Head of caudate nucleus (tissue), 42 donors: ENCODE measurements at regions not wholly inside any gene's neighbourhood (a gene's known extent, or its start where the extent isn't known, plus 50 kb on each side); places are given as distances from the start of the nearest gene placed in this dataset.
"Not testable (repeated sequence)": the region's sequence is repeated elsewhere in the genome, so short reads cannot be mapped to it uniquely, and the experiment has no call there.

Source experiments
- DNase-seq, 42 donors: peaks; one replicate each; pipeline versions ENCODE4 v3.0.0 to v3.0.0-alpha.2; 2020 to 2021; ENCODE audit warnings: mixed read lengths in 7 of 42
- intact Hi-C: fragments of 100-400 bp; cut with DNase I; formaldehyde crosslinking; loops from one replicate; pipeline ENCODE4 v1.15.0; 2022

DNA sequence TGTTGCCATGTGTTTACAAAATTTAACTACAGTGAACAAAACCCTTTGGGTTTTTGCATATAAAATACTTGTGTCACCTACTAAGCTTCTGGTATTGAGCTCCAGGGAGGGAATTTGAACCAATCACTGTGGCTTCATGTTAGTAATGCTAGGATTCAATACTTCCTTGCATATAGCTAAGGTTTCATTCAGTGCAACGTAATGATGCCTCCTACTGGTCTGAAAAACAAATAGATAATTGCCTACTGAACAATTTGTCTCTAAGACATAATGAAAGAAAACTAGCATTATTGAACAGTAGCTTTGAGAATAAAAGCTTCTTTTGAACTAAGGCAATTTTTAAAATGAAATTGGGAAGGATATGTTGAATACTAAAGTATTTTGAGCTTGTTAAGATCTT, 244.4 kb downstream of the ZWINT start:
- intact Hi-C loops = no loop called here
- DNase-seq = no peak

DNA sequence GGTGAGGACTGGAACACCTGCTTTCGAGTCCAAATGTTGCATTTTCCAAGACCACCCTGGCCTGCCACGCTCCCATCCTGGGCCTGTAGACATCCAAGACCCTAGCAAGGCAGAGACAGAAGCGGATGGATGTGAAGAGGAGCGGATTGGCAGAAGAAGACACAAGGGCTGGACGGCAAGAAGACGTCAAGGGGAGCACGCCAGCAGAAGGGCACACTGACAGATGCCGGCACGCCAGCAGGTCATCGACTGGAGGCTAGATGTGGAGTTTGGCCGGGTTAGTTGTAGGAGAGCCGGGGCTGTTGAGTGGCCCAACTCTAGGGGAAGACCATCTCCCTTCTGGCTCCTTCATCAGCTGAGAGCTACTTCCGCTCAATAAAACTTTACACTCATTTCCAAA, 251.6 kb downstream of the ZWINT start:
- DNase-seq = no peak
- intact Hi-C loops = no loop called here

DNA sequence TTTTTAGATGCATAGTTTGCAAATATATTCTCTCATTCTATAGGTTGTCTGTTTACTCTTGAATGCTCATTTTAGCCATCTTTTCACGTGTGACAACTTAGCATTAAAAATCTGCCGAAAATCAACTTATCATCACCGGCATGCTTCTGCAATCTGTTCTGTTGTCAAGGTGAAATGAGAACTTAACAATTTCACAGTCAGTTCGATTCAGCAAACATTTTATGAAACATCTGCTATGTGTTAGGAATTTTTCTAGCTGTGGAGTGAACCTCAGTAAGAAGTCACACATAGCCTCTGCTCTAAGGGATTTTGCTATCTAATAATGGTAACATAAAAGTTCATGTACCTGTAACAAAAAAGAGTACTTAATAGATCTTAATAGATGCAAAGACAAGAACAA, 256.1 kb downstream of the ZWINT start:
- DNase-seq = no peak
- intact Hi-C loops = no loop called here

DNA sequence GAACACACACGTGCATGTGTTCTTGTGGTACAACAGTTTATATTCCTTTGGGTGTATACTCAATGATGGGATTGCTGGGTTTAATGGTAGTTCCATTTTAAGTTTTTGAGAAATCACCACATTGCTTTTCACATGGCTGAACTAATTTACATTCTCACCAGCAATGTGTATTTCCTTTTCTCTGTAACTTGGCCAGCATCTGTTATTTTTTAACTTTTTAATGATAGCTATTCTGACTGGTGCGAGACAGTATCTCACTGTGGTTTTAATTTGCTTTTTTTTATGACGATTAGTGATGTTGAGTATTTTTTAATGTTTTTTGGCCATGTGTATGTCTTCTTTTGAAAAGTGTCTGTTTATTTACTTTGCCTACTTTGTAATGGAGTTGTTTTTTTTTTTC, 256.6 kb downstream of the ZWINT start:
- intact Hi-C loops = no loop called here

DNA sequence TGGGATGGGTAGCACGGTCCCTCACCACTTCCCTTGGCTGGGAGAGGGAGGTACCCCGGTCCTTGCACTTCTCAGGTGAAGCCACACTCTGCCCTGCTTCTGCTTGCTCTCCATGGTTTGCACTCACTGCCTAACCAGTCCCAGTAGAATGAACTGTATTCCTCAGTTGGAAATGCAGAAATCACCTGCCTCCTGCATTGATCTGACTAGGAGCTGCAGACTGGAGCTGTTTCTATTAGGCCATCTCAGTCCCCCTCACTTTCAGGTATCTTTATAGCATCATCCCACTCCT, 264.9 kb downstream of the ZWINT start:
- intact Hi-C loops = no loop called here
- no peak for DNase-seq

More for the DNA sequence above, 256.6 kb downstream of the ZWINT start:
- DNase-seq = no peak

DNA sequence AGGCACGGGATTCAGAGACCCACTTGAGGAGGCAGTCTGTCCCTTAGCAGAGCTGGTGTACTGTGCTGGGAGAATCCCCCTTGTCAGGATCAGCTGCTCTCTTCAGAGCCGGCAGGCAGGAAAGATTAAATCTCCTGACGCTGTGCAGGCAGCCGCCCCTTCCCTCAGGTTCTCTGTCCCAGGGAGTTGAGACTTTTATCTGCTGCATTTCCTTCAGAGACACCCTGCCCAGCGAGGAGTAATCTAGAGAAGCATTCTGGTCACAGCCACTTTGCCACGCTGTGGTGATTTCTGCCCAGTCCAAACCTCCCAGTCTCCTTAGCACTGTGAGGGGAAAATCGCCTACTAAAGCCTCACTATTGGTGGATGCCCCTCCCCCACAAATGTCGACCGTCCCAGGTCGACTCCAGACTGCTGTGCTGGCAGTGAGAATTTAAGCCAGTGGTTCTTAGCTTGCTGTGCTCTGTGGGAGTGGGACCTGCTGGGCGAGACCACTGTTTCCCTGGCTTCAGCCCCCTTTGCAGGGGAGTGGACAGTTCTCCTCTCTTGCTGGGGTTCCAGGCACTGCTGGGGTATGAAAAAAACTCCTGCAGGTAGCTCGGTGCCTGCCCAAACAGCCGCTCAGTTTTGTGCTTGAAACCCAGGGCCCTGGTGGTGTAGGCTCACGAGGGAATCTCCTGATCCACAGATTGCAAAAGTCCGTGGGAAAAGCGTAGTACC, 265.4 kb downstream of the ZWINT start:
- intact Hi-C loops = no loop called here
- DNase-seq = no peak

DNA sequence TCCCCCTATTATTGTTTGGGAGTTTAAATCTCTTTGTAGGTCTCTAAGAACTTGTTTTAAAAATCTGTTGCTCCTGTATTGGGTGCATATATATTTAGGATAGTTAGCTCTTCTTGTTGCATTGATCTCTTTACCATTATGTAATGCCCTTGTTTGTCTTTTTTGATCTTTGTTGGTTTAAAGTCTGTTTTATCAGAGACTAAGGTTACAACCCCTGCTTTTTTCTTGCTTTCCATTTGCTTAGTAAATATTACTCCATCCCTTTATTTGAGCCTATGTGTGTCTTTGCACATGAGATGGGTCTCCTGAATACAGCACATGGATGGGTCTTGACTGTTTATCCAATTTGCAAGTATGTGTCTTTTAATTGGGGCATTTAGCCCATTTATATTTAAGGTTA, 267.4 kb downstream of the ZWINT start:
- DNase-seq, intact Hi-C loops: not testable (repeated sequence)

DNA sequence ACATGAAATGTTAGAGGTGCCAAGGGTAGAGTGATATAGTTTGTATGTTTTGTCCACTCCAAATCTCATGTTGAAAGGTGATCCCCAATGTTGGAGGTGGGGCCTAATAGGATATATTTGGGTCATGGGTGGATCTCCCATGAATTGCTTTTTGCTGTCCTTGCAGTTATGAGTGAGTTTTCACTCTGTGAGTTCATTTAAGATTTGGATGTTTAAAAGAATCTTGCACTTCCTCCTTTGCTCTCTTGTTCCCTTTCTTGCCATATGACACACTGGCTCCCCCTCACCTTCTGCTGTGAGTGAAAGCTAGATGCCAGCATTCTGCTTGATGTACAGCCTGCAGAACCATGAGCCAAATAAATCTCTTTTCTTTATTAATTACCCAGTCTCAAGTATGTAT, 269.2 kb downstream of the ZWINT start:
- intact Hi-C loops = no loop called here
- DNase-seq = no peak

DNA sequence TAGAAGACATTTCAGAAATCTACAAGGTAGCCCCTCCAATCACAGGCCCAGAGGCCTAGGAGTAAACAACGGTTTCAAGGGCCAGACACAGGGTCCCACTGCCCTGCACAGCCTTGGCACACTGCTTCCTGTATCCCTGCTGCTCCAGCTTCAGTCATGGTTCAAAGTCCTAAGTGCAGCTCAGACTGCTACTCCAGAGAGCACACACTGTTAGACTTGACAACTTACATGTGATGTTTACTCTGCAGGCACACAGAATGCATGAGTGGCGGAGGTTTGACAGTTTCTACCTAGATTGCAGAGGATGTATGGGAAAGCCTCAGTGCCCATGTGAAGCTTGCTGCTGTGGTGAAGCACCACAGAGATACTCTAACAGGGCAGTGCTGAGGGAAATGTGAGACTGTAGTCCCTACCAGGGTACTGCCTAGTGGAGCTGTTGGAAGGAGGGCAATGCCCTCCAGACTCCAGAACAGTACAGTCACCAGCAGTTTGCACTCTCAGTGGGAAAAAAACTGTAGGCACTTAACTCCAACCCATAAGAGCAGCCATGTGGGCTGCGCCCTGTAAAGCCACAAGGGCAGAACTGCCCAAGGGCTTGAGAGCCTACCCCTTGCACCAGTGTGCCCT, 270.0 kb downstream of the ZWINT start:
- no peak for DNase-seq
- intact Hi-C loops = no loop called here

DNA sequence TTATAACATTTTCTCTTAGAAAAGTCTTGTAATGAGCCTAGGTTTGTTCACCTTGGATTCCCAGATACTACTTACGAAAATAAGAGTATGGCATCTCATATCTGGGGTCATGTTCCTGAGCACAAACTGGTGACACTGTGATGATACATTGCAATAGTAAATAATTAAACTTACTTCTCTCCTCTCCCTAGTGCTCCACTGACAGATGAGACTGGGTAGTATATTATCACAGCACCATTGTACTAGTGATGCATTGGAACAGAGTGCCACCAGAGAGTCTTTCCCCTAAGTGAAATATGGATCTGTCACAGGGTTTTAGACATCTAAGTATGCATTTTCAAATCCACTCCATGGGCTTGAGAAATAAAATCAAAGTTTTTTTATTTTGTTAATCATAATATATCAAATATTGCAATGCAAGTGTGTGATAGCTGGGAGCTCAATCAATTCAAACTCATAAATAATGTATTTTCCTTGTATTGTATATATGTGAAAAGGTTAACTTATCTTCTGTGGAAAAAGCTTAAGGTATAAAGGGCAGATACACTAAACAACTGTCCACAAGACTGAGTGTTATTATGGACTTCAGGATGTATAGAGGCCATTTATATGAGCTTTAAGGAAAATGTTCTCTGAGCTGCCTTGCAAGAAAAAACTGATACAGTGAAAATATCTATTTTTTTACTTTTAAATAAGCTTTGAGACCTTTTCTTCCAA, 275.5 kb downstream of the ZWINT start:
- DNase-seq = no peak
- intact Hi-C loops = no loop called here

DNA sequence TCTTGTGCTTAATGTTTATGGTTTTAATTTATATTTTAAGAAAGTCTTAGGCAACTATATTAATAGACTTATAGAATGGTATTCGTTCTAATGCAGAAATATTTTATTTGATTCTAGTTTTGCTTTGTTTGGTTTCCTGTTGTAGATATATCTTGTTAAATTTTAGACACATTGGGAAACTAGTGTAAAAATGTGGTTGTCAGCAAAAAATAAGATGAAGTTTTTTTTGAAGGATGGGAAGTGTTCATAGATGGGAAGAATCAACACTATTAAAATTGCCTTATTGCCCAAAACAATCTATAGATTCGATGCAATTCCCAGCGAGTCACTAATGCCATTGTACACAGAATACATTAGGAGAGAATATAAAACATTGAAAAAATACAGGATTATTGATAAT, 278.9 kb downstream of the ZWINT start:
- intact Hi-C loops = no loop called here
- no peak for DNase-seq

DNA sequence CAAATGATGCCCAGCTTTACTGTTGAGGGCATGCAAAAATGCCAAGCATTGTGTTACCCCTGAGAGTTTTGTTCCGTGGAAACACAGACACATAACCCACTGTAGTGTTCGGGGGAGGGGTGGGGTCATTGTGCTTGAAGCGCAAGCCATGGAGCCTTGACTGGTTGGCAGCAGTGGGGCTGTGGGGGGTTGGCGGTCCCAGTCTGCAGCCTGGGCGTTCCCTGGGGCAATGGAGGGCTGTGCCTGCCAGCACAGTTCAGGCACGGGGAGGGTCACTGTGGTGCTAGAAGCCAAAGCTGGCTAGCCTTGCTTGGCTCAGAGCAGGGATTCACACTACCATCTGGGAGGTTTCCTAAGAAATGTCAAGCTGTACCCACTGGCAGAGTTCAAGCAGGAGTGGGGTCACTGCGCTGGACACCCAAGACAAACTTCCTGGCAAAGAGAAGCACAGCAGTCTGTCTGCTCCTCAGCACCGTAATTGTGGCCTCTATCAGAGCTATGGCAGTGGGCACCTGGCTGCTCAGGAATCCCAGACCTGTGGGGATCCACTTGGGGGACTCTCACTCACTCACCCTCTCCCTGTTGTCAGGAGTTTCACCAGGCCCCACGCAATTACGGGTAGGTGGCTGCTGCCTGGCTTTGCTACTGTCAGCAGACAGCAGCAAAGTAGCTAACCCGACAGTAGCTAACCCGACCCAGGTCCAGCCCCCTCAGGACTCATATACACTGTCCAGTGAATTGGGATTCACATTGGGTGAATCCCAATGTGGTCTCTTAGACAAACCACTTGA, 292.4 kb downstream of the ZWINT start:
- DNase-seq = no peak
- intact Hi-C loops = no loop called here

DNA sequence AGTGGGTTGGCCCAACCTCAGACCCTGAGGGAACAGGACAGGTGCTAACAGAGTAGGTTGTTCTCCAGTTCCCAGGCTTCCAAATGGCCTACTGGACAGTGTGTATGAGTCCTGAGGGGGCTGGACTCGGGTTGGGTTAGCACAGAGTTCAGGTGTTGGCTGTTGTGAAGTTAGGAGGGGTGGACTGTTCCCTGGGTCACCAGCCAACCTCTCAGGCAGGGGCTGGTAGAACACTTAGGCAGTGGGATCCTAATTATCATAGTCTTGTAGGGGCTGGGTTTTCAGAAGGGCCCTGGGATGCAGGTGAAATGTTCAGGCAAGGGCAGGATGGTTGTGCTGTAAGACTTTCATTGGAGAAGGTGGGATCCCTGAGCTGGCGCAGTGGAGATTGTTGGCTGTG, 293.0 kb downstream of the ZWINT start:
- no peak for DNase-seq
- intact Hi-C loops = no loop called here

DNA sequence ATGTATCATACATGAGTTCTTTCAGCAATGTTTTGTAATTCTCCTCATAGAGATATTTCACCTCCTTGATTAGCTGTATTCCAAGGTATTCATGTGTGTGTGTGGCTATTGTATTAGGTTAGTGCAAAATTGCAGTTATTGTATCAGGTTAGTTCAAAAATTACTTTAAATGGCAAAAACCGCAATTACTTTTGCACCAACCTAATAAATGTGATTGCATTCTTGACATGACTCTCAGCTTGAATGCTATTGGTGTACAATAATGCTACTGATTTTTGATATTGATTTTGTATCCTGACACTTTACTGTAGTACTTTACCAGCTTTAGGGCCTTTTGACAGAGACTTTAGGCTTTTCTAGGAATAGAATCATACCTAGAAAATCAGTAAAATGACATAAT, 297.4 kb downstream of the ZWINT start:
- no peak for DNase-seq
- intact Hi-C loops = no loop called here

DNA sequence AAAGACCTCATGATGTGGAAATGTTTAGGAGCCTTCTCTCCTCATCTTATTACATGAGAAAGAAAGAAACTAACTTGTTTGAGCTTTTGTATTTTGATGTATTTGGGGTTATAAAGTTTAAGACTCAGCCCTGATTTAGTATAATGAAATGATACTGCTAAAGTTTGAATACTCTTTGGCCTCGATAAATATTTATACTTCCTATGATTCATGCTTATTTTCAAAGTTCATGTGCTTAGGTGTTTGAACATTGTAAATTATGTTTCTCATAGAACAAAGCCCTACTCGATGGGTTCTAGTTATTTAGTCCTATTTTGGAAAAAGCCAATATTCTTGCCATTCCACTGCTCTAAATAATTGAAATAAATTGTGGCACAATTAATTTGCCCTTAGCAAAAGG, 303.2 kb downstream of the ZWINT start:
- no peak for DNase-seq
- intact Hi-C loops = no loop called here

DNA sequence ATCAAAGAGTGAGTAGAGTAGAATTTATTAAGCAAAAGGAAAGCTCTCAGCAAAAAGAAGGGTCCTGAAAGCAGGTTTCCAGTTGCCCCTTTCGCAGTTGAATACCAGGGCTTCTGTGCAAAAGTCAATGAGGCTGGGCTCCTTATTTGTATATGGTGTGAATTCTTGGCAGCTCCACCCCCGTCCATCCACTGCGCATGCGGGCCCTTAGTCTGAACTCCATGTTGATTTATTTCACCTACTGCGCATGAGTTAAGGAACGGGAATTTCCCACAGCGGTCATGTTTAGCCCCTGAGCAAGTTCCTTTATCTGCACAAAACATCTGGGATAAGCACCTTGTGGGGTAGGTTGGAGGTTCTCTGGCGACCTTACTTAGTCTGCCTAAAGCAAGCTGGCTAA, 325.6 kb downstream of the ZWINT start:
- intact Hi-C loops = no loop called here

DNA sequence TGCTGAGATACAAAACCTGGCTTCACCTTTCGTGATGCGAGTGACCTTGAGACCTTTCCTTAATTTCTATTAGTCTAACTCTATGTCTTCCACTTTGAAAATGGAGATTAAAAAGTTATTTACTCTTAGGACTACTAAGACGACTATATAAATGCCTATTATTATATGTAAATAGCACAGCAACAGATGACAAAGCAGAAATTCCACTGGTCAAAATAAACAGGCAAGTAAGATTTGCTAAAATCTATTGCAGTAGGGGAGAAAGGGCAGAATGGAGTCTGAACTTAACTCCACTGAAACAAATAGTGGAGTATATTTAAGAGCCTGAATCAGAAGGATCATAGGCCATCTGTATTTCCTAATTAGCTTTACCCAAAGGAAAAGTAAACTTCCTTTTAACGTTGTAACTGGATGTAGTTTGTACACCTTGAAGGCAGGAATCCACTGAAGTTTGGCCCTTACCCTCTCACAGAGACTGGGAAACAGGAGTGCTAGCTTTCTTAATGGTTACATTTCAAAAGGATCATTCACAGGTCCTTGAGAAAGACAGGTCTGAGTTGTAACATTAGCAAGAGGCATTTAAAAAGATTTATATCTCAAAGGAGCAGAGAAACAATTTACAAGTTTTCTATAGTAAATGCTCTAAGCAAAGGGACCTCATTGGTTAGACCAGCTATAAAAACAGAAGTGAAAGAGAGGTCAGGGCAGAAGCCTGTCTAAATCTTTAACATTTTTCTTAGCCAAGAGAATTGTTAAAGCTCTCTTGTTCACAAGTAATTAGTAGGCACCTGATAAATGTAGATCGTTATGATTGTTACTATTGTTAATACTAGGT, 332.5 kb downstream of the ZWINT start:
- intact Hi-C loops = no loop called here

More for the DNA sequence above, 325.6 kb downstream of the ZWINT start:
- DNase-seq = no peak

DNA sequence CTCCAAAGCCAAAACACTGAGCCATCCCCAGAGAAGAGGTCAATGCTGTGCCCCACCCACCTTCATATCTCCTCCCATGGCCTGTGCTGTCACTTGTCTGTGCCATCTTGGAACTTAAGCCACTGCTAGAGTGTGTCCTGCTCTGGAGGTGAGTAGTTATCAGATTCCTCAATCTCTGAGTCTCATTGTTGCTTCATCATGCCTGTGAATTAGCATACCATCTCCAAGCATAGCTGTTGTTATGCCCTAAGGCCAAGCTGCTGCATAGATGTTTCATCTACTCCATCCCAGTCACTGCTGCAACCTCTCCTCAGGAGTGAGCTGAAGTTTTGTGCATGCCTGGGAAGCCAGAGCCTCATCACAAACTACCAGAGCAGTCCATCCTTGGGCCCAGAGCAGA, 349.0 kb downstream of the ZWINT start:
- intact Hi-C loops = no loop called here
- DNase-seq = no peak

More for the DNA sequence above, 332.5 kb downstream of the ZWINT start:
- DNase-seq = no peak

DNA sequence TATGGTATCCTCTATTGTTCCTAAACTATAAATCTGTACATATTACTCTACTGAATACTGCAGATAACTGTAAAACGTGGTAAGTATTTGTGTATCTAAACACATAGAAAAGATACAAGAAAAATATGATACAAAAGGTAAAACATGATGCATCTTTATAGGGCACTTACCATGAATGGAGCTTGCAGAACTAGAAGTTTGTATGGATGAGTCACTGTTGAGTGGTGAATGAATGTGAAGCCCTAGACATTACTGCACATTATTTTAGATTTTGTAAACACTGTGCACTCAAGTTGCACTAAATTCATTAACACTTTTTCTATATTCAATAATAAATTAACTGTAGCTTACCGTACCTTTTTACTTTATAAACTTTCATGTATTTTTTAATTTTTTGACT, 357.5 kb downstream of the ZWINT start:
- DNase-seq = no peak

More for the DNA sequence above, 357.5 kb downstream of the ZWINT start:
- intact Hi-C loops = no loop called here
